Smooth muscle cell (in vitro differentiated cells): ENCODE measurements at regions not wholly inside any gene's neighbourhood (a gene's known extent, or its start where the extent isn't known, plus 50 kb on each side); places are given as distances from the start of the nearest gene placed in this dataset.
A peak's percentile ranks its signal among the peaks of the same experiment; 100 is the strongest.

Experiments
- DNase-seq: peaks from one replicate; lab custom pipeline; 2025; ENCODE audit not compliant: unreplicated experiment; lab: John Stamatoyannopoulos, UW
- H2AFZ ChIP-seq: fragments of 200-600 bp; sonication (generic); 2 replicates; pipeline ENCODE4 v1.6.0; 2016; ENCODE audit warnings: antibody characterized with exemption, low read depth, mild to moderate bottlenecking
- H3F3A ChIP-seq: fragments of 200-600 bp; sonication (generic); 2 replicates; pipeline ENCODE4 v1.6.0; 2017; ENCODE audit warnings: antibody characterized with exemption, low read depth
- H3K27ac ChIP-seq: fragments of 200-600 bp; sonication (generic); 2 replicates; pipeline ENCODE4 v1.5.1; 2016; ENCODE audit warnings: low read depth, mild to moderate bottlenecking
- H3K27me3 ChIP-seq: fragments of 200-600 bp; sonication (generic); 2 replicates; pipeline ENCODE4 v1.6.1; 2016; ENCODE audit warnings: low read depth, mild to moderate bottlenecking
- H3K36me3 ChIP-seq: fragments of 200-600 bp; sonication (generic); 2 replicates; pipeline ENCODE4 v1.5.1; 2016; ENCODE audit warnings: low read depth
- H3K4me1 ChIP-seq: fragments of 200-600 bp; sonication (generic); 2 replicates; pipeline ENCODE4 v1.5.1; 2016; ENCODE audit warnings: low read depth
- H3K4me2 ChIP-seq: fragments of 200-600 bp; sonication (generic); 2 replicates; pipeline ENCODE4 v1.6.0; 2016; ENCODE audit warnings: mild to moderate bottlenecking
- H3K4me3 ChIP-seq: fragments of 200-600 bp; sonication (generic); 2 replicates; pipeline ENCODE4 v1.5.1; 2016; ENCODE audit warnings: mild to moderate bottlenecking
- H3K79me2 ChIP-seq: fragments of 200-600 bp; sonication (generic); 2 replicates; pipeline ENCODE4 v1.6.0; 2016; ENCODE audit warnings: low read depth, mild to moderate bottlenecking
- H3K9ac ChIP-seq: fragments of 200-600 bp; sonication (generic); 2 replicates; pipeline ENCODE4 v1.6.0; 2016; ENCODE audit warnings: low read depth
- H3K9me3 ChIP-seq: fragments of 200-600 bp; sonication (generic); replicated peaks from 2 replicates; pipeline ENCODE4 v1.5.1; 2016; ENCODE audit warnings: low read depth
- H4K20me1 ChIP-seq: fragments of 200-600 bp; sonication (generic); 2 replicates; pipeline ENCODE4 v1.6.0; 2016; ENCODE audit warnings: low read depth
- CTCF ChIP-seq: fragments of 200-600 bp; sonication (generic); IDR thresholded peaks from 2 replicates; pipeline ENCODE4 v1.5.1; 2017; ENCODE audit warnings: borderline replicate concordance, mild to moderate bottlenecking, antibody characterized with exemption; ENCODE audit not compliant: insufficient read depth, poor library complexity, severe bottlenecking
- WGBS: methylation state at CpG from one replicate; pipeline ENCODE4 v1.1.7; 2016; ENCODE audit warnings: low lambda C conversion rate; 5-methylcytosine and 5-hydroxymethylcytosine counted together

GRCh38 chr7:81420526-81421226 lies 349.2 kb downstream of the HGF start:
- Histone ChIP-seq H3K4me2 (no peak overlapping the region), H4K20me1 (no peaks in the 10 kb centered on the region), H3K9ac (no peak overlapping the region), H2AFZ (peak overlapping the region; percentile 1), H3K4me1 (no peaks in the 10 kb centered on the region), H3K9me3 (no peaks in the 10 kb centered on the region), H3K4me3 (no peak overlapping the region), H3K36me3 (no peaks in the 10 kb centered on the region), H3K79me2 (no peaks in the 10 kb centered on the region), H3K27me3 (no peaks in the 10 kb centered on the region), H3K27ac (no peak overlapping the region), H3F3A (no peaks in the 10 kb centered on the region)
- no peak for DNase-seq
- WGBS: 93% methylated on average over 5 of the region's 5 CpGs
- TF ChIP-seq CTCF: no peak

- Histone ChIP-seq H3K9me3 (no peaks in the 10 kb centered on the region), H3K4me3 (no peak overlapping the region), H3K4me2 (no peak overlapping the region), H2AFZ (no peak overlapping the region), H3K9ac (no peak overlapping the region), H3F3A (no peaks in the 10 kb centered on the region), H4K20me1 (no peaks in the 10 kb centered on the region), H3K27ac (no peak overlapping the region), H3K4me1 (no peaks in the 10 kb centered on the region), H3K79me2 (no peaks in the 10 kb centered on the region), H3K36me3 (no peaks in the 10 kb centered on the region), H3K27me3 (no peaks in the 10 kb centered on the region)
- DNase-seq: no peak
- no peak for TF ChIP-seq CTCF
Observed at GRCh38 chr7:81419731-81420130, 350.1 kb downstream of the HGF start.

- no peaks in the 10 kb centered on the region for H3K4me1 ChIP-seq
- H3K4me2 ChIP-seq: no peak overlapping the region
- H3K36me3 ChIP-seq: no peaks in the 10 kb centered on the region
- peak overlapping the region; percentile 12 for H2AFZ ChIP-seq
- H3K4me3 ChIP-seq: no peak overlapping the region
- TF ChIP-seq CTCF: no peak
- no peak for DNase-seq
- no peak overlapping the region for H3K9ac ChIP-seq
- no peak overlapping the region for H3K27ac ChIP-seq
- 96% methylated on average over 1 of the region's 1 CpG for WGBS
- H3K27me3 ChIP-seq: no peaks in the 10 kb centered on the region
- H3K79me2 ChIP-seq: no peaks in the 10 kb centered on the region
- H3K9me3 ChIP-seq: no peaks in the 10 kb centered on the region
- no peaks in the 10 kb centered on the region for H4K20me1 ChIP-seq
- H3F3A ChIP-seq: no peaks in the 10 kb centered on the region
Observed at GRCh38 chr7:81416659-81417058, 353.2 kb downstream of the HGF start.

GRCh38 chr7:81415181-81415580 lies 354.7 kb downstream of the HGF start:
- no peaks in the 10 kb centered on the region for H4K20me1 ChIP-seq
- H3K9me3 ChIP-seq: no peaks in the 10 kb centered on the region
- no peaks in the 10 kb centered on the region for H3K79me2 ChIP-seq
- TF ChIP-seq CTCF: no peak
- no peaks in the 10 kb centered on the region for H3K4me1 ChIP-seq
- H3K4me3 ChIP-seq: no peak overlapping the region
- H3K9ac ChIP-seq: no peak overlapping the region
- no peak overlapping the region for H3K27ac ChIP-seq
- H2AFZ ChIP-seq: no peak overlapping the region
- no peaks in the 10 kb centered on the region for H3F3A ChIP-seq
- H3K27me3 ChIP-seq: no peaks in the 10 kb centered on the region
- WGBS: 83% methylated on average over 1 of the region's 1 CpG
- no peak for DNase-seq
- no peak overlapping the region for H3K4me2 ChIP-seq
- H3K36me3 ChIP-seq: no peaks in the 10 kb centered on the region
